ENCODE measurements at regions not wholly inside any gene's neighbourhood (a gene's known extent, or its start where the extent isn't known, plus 50 kb on each side); places are given as distances from the start of the nearest gene placed in this dataset.

GRCh38 chr10:124346831-124347230 is 71.9 kb downstream of the OAT start:
- DNase-seq (ENCODE audit: low spot score) = no peak

- DNase-seq (ENCODE audit: low spot score) = no peak
These were observed 73.2 kb downstream of the OAT start for GRCh38 chr10:124345521-124345920.

- no peak for DNase-seq (ENCODE audit: low spot score)
These were observed 73.8 kb downstream of the OAT start for GRCh38 chr10:124344931-124345330.

- DNase-seq (ENCODE audit: low spot score) = no peak
These were observed 74.5 kb downstream of the OAT start for GRCh38 chr10:124344266-124344590.

GRCh38 chr10:124343351-124344265 is 75.1 kb downstream of the OAT start:
- no peak for DNase-seq (ENCODE audit: low spot score)

GRCh38 chr10:124342821-124343170 is 75.9 kb downstream of the OAT start:
- DNase-seq (ENCODE audit: low spot score) = no peak

- no peak for DNase-seq (ENCODE audit: low spot score)
These were observed 76.4 kb downstream of the OAT start for GRCh38 chr10:124342136-124342820.

GRCh38 chr10:124341768-124342135 is 77.0 kb downstream of the OAT start:
- no peak for DNase-seq (ENCODE audit: low spot score)

GRCh38 chr10:124340033-124340760 is 78.5 kb downstream of the OAT start:
- no peak for DNase-seq (ENCODE audit: low spot score)

- no peak for DNase-seq (ENCODE audit: low spot score)
These were observed 79.3 kb downstream of the OAT start for GRCh38 chr10:124339119-124340032.

GRCh38 chr10:124338276-124338925 is 80.3 kb downstream of the OAT start:
- no peak for DNase-seq (ENCODE audit: low spot score)

GRCh38 chr10:124336186-124336585 is 82.5 kb downstream of the OAT start:
- no peak for DNase-seq (ENCODE audit: low spot score)

- DNase-seq (ENCODE audit: low spot score) = no peak
These were observed 84.8 kb downstream of the OAT start for GRCh38 chr10:124333931-124334330.

GRCh38 chr10:124332426-124332825 is 86.3 kb downstream of the OAT start:
- no peak for DNase-seq (ENCODE audit: low spot score)

- no peak for DNase-seq (ENCODE audit: low spot score)
These were observed 88.8 kb downstream of the OAT start for GRCh38 chr10:124329941-124330340.

- DNase-seq (ENCODE audit: low spot score) = no peak
These were observed 89.4 kb downstream of the OAT start for GRCh38 chr10:124329362-124329761.

GRCh38 chr10:124328477-124329220 is 90.1 kb downstream of the OAT start:
- DNase-seq (ENCODE audit: low spot score) = no peak

GRCh38 chr10:124325998-124326636 is 92.6 kb downstream of the OAT start:
- no peak for DNase-seq (ENCODE audit: low spot score)

- DNase-seq (ENCODE audit: low spot score) = no peak
These were observed 93.1 kb downstream of the OAT start for GRCh38 chr10:124325633-124325914.

GRCh38 chr10:124324856-124325632 is 93.7 kb downstream of the OAT start:
- DNase-seq (ENCODE audit: low spot score) = no peak
